HEK293 (cell line): ENCODE measurements at regions not wholly inside any gene's neighbourhood (a gene's known extent, or its start where the extent isn't known, plus 50 kb on each side); places are given as distances from the start of the nearest gene placed in this dataset.
"Not testable (repeated sequence)": the region's sequence is repeated elsewhere in the genome, so short reads cannot be mapped to it uniquely, and the experiment has no call there.

Experiments
- CTCF ChIP-seq: fragments of 450-650 bp; formaldehyde crosslinking; IDR thresholded peaks from 2 replicates; pipeline ENCODE4 v1.5.1; 2016; ENCODE audit warnings: missing biosample characterization, missing genetic modification characterization
- IKZF3 ChIP-seq: fragments of 450-650 bp; IDR thresholded peaks from 2 replicates; pipeline ENCODE4 v1.5.0; 2018; ENCODE audit warnings: missing biosample characterization, mild to moderate bottlenecking, missing genetic modification characterization, moderate library complexity
- ZBTB1 ChIP-seq: fragments of 450-650 bp; formaldehyde crosslinking; IDR thresholded peaks from 2 replicates; pipeline ENCODE4 v1.5.1; 2016; ENCODE audit warnings: missing biosample characterization, missing genetic modification characterization
- ZBTB20 ChIP-seq: fragments of 450-650 bp; formaldehyde crosslinking; IDR thresholded peaks from 2 replicates; pipeline ENCODE4 v1.5.1; 2016; ENCODE audit warnings: missing biosample characterization, missing genetic modification characterization
- ZBTB49 ChIP-seq: fragments of 450-650 bp; formaldehyde crosslinking; IDR thresholded peaks from 2 replicates; pipeline ENCODE4 v1.5.1; 2016; ENCODE audit warnings: missing biosample characterization, missing genetic modification characterization, low read depth
- ZFP3 ChIP-seq: fragments of 450-650 bp; formaldehyde crosslinking; IDR thresholded peaks from 2 replicates; pipeline ENCODE4 v1.5.1; 2016; ENCODE audit warnings: low read depth, missing biosample characterization, missing genetic modification characterization
- ZNF214 ChIP-seq: fragments of 450-650 bp; formaldehyde crosslinking; IDR thresholded peaks from 2 replicates; pipeline ENCODE4 v1.5.1; 2017; ENCODE audit warnings: missing biosample characterization, mild to moderate bottlenecking, missing genetic modification characterization, borderline replicate concordance
- ZNF501 ChIP-seq: fragments of 450-650 bp; formaldehyde crosslinking; IDR thresholded peaks from 2 replicates; pipeline ENCODE4 v1.5.1; 2016; ENCODE audit warnings: missing biosample characterization, missing genetic modification characterization
- ZNF510 ChIP-seq: fragments of 450-650 bp; formaldehyde crosslinking; IDR thresholded peaks from 2 replicates; pipeline ENCODE4 v1.5.1; 2018; ENCODE audit warnings: mild to moderate bottlenecking, missing genetic modification characterization, missing biosample characterization; ENCODE audit not compliant: insufficient replicate concordance
- ZNF558 ChIP-seq: fragments of 450-650 bp; formaldehyde crosslinking; IDR thresholded peaks from 2 replicates; pipeline ENCODE4 v1.5.1; 2016; ENCODE audit warnings: missing biosample characterization, missing genetic modification characterization
- ZNF792 ChIP-seq: fragments of 450-650 bp; formaldehyde crosslinking; IDR thresholded peaks from 2 replicates; pipeline ENCODE4 v1.5.1; 2016; ENCODE audit warnings: missing biosample characterization, missing genetic modification characterization

GRCh38 chr17:27957446-27957793 is 64.3 kb upstream of the LYRM9 start:
- TF ChIP-seq CTCF (tag by site-specific recombination); ZNF510 (tag by site-specific recombination); ZNF214 (tag by site-specific recombination); ZBTB1 (tag by site-specific recombination); ZNF501 (tag by site-specific recombination); ZBTB49 (tag by site-specific recombination); ZFP3 (tag by site-specific recombination); IKZF3; ZNF792 (tag by site-specific recombination); ZBTB20 (tag by site-specific recombination); ZNF558 (tag by site-specific recombination): not testable (repeated sequence)
